ENCODE measurements at regions not wholly inside any gene's neighbourhood (a gene's known extent, or its start where the extent isn't known, plus 50 kb on each side); places are given as distances from the start of the nearest gene placed in this dataset.

DNA sequence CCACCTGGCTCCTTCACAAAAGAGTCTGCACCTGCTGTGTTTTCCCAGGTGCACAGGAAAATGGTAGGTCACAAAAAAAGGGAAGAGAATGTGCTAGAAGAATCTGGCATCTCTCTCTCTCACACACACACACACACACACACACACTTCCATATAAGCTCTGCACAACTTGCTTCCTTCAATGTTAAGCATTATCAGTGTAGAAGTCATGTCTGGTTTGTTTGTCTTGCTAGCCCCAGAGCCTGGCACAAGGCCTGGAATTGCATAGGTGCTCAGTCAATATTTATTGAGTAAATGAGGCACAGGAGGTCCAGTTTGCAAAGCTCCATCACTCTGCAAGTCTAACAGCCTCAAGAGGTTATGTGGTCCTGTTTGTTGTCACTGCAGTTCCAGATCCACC lies 867.3 kb upstream of the AUTS2 start:
- no peaks in the 10 kb centered on the region for H3K36me3 ChIP-seq (ENCODE audit: control insufficient read depth, insufficient read depth, low read length)
- no peak for DNase-seq (ENCODE audit: extremely low read depth, insufficient read length)
- H3K4me3 ChIP-seq (replicated peaks; ENCODE audit: low read depth, low read length), result no peak overlapping the region
- H3K27me3 ChIP-seq (replicated peaks; ENCODE audit: control insufficient read depth, insufficient read depth, low read length), result no peaks in the 10 kb centered on the region
- TF ChIP-seq, protein P1, sequence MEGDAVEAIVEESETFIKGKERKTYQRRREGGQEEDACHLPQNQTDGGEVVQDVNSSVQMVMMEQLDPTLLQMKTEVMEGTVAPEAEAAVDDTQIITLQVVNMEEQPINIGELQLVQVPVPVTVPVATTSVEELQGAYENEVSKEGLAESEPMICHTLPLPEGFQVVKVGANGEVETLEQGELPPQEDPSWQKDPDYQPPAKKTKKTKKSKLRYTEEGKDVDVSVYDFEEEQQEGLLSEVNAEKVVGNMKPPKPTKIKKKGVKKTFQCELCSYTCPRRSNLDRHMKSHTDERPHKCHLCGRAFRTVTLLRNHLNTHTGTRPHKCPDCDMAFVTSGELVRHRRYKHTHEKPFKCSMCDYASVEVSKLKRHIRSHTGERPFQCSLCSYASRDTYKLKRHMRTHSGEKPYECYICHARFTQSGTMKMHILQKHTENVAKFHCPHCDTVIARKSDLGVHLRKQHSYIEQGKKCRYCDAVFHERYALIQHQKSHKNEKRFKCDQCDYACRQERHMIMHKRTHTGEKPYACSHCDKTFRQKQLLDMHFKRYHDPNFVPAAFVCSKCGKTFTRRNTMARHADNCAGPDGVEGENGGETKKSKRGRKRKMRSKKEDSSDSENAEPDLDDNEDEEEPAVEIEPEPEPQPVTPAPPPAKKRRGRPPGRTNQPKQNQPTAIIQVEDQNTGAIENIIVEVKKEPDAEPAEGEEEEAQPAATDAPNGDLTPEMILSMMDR (IDR thresholded peaks at IDR 0.05; ENCODE audit: insufficient read depth, low read length, poor library complexity, severe bottlenecking), result no peak

DNA sequence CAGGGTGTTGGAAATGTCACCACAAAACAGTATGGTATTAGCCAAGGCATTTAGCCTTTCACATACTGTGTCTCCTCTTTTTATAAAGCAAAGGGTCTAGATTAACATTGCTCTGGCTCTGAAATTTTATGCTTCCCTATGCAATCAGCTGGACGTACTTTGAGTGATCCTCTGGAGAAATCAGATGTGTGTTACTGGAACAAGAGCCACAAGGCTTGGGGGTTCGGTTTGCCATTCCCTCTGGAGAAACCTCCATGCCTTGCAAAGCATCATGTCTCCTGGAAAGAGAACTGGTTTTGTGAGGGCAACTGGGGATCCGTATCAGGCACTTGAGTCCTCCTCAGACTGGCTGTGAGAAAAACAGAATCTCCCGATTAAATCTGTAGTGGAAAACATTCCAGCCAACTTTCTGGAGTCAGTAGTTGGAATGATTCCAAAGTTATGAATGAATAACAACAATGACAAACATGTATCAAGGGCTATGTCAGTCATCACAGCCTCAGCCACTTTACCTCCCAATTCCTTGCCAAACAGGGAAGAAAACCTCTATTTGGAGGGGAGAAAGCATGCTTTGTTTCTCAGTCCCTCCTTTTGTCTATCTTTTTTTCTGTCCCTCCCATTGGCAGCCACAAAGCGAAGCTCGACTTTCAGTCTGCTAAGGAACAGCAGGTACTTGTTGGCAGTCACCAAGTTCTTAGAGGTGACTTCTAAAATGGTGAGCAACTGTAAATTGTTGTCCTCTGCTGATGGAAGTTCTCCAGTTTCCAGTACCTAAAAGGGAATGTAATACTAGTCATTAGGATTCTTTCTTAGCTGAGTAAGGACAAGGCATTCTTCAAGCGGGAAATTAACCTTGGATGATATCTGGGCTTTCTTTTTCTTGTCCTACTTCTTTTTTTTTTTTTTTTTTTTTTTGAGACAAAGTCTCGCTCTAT lies 864.8 kb upstream of the AUTS2 start:
- TF ChIP-seq, protein P1 (IDR thresholded peaks at IDR 0.05; ENCODE audit: insufficient read depth, low read length, poor library complexity, severe bottlenecking), result no peak
- Histone ChIP-seq H3K4me3 (replicated peaks; ENCODE audit: low read depth, low read length) (no peak overlapping the region), H3K36me3 (ENCODE audit: control insufficient read depth, insufficient read depth, low read length) (no peaks in the 10 kb centered on the region), H3K27me3 (replicated peaks; ENCODE audit: control insufficient read depth, insufficient read depth, low read length) (no peaks in the 10 kb centered on the region)
- no peak for DNase-seq (ENCODE audit: extremely low read depth, insufficient read length)

DNA sequence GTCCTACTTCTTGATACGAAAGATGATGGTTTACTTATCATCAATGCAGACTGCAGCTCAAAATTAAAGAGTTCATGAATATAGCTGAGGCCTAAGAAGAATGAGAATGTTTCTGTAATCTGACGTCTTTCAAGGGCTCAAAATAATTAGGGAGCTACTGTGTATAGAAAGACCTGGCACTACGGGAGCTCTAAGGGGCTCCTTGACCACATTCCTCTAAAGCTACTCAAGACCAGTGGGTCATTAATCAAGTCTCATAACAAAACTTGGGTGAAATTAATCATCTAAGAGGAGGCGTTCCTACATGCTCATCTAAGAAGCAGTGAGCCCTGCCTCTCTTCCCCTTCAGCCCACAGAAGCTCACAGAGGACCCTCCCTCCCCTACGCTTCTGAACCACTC lies 863.8 kb upstream of the AUTS2 start:
- H3K4me3 ChIP-seq (replicated peaks; ENCODE audit: low read depth, low read length), result no peak overlapping the region
- DNase-seq (ENCODE audit: extremely low read depth, insufficient read length), result no peak
- TF ChIP-seq, protein P1 (IDR thresholded peaks at IDR 0.05; ENCODE audit: insufficient read depth, low read length, poor library complexity, severe bottlenecking), result no peak
- H3K36me3 ChIP-seq (ENCODE audit: control insufficient read depth, insufficient read depth, low read length), result no peaks in the 10 kb centered on the region
- no peaks in the 10 kb centered on the region for H3K27me3 ChIP-seq (replicated peaks; ENCODE audit: control insufficient read depth, insufficient read depth, low read length)

DNA sequence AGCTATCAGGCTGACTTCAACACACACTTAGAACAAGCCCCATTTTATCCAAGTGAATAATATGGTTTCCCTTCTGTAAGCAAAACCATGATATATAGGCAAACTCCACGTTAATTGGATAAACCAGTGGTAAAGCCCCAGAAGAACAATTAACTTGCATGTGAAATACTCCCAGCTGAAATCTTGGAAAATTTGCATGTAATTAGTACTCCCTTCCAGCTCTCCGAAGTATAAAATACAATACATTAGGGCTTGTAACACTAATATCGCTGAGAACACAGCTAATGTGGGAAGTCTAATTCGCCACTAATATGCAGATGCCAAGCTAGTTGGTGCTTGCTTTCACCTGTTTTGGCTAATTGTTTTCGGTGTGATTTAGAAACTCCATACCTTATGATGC lies 859.0 kb upstream of the AUTS2 start:
- no peak overlapping the region for H3K4me3 ChIP-seq (replicated peaks; ENCODE audit: low read depth, low read length)
- H3K36me3 ChIP-seq (ENCODE audit: control insufficient read depth, insufficient read depth, low read length), result no peaks in the 10 kb centered on the region
- TF ChIP-seq, protein P1 (IDR thresholded peaks at IDR 0.05; ENCODE audit: insufficient read depth, low read length, poor library complexity, severe bottlenecking), result no peak
- H3K27me3 ChIP-seq (replicated peaks; ENCODE audit: control insufficient read depth, insufficient read depth, low read length), result no peaks in the 10 kb centered on the region
- DNase-seq (ENCODE audit: extremely low read depth, insufficient read length), result no peak

DNA sequence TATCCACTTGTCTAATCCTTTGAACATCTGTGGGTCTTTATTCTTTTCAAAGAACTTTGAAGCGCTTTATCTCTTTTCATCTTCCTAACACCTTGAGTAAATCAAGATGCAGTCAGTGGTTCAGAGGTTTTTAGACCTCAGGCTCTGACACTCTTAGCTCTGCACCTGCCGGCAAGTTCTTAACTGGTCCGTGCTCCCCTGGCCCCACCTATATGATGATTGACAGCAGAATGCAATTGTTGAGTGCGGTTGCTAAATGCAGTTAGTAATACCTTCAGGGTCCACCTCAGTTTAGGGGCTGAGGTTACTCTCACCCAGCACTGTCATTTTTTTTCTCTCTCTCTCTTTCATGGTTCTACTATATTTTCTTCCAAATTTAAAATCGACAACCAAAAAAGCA lies 854.2 kb upstream of the AUTS2 start:
- TF ChIP-seq, protein P1 (IDR thresholded peaks at IDR 0.05; ENCODE audit: insufficient read depth, low read length, poor library complexity, severe bottlenecking), result no peak
- DNase-seq (ENCODE audit: extremely low read depth, insufficient read length), result no peak
- H3K4me3 ChIP-seq (replicated peaks; ENCODE audit: low read depth, low read length), result no peak overlapping the region
- H3K36me3 ChIP-seq (ENCODE audit: control insufficient read depth, insufficient read depth, low read length), result no peaks in the 10 kb centered on the region
- no peaks in the 10 kb centered on the region for H3K27me3 ChIP-seq (replicated peaks; ENCODE audit: control insufficient read depth, insufficient read depth, low read length)

Measured in GM06990 (cell line).